ENCODE measurements at regions not wholly inside any gene's neighbourhood (a gene's known extent, or its start where the extent isn't known, plus 50 kb on each side); places are given as distances from the start of the nearest gene placed in this dataset.
"Not testable (repeated sequence)": the region's sequence is repeated elsewhere in the genome, so short reads cannot be mapped to it uniquely, and the experiment has no call there.

- RAD21 ChIA-PET (ENCODE audit: unreplicated experiment); DNase-seq (ENCODE audit: low read depth, low spot score); H3K27ac ChIP-seq (ENCODE audit: control insufficient read depth, insufficient read depth); H3K4me2 ChIP-seq (ENCODE audit: control insufficient read depth, insufficient read depth); BruUV-seq (replicated peaks); ATAC-seq; in situ Hi-C loops (cut with MboI); SMC1A ChIA-PET (ENCODE audit: uncharacterized antibody, unreplicated experiment); H3K27me3 ChIP-seq (replicated peaks in 1 of 2; ENCODE audit: control insufficient read depth in 2 of 2, insufficient read depth in 2 of 2, low read length in 1 of 2); H3K79me2 ChIP-seq (ENCODE audit: control insufficient read depth, insufficient read depth, low read length); H3K9me3 ChIP-seq (replicated peaks; ENCODE audit: control insufficient read depth, insufficient read depth, low read length); H3K4me3 ChIP-seq; H2AFZ ChIP-seq (ENCODE audit: control insufficient read depth, low read depth, low read length); POLR2A ChIA-PET; H3K9ac ChIP-seq (ENCODE audit: control insufficient read depth, insufficient read depth, low read length); FAIRE-seq; intact Hi-C loops (cut with micrococcal nuclease; ENCODE audit: unreplicated experiment); CTCF ChIA-PET; H4K20me1 ChIP-seq (ENCODE audit: control insufficient read depth, insufficient read depth); H3K4me1 ChIP-seq (ENCODE audit: control insufficient read depth, insufficient read depth, low read length); H3K36me3 ChIP-seq (ENCODE audit: control insufficient read depth in 2 of 2, insufficient read depth in 2 of 2, low read length in 1 of 2): not testable (repeated sequence)
- 0% methylated on average over 2 of the region's 2 CpGs for WGBS (ENCODE audit: insufficient coverage, insufficient replicate concordance, low lambda C conversion rate, missing lambda C conversion rate)
Observed at GRCh38 chr1:57530911-57531260, 107.0 kb upstream of the DAB1 start.

- POLR2A ChIA-PET: no interaction called here
- no peak overlapping the region for H3K4me3 ChIP-seq
- SMC1A ChIA-PET (ENCODE audit: uncharacterized antibody, unreplicated experiment): no interaction called here
- H3K4me2 ChIP-seq (ENCODE audit: control insufficient read depth, insufficient read depth): no peak overlapping the region
- H4K20me1 ChIP-seq (ENCODE audit: control insufficient read depth, insufficient read depth): no peaks in the 10 kb centered on the region
- RAD21 ChIA-PET (ENCODE audit: unreplicated experiment): no interaction called here
- H3K9me3 ChIP-seq (replicated peaks; ENCODE audit: control insufficient read depth, insufficient read depth, low read length): no peaks in the 10 kb centered on the region
- no peak overlapping the region for H3K9ac ChIP-seq (ENCODE audit: control insufficient read depth, insufficient read depth, low read length)
- in situ Hi-C loops (cut with MboI): no loop called here
- FAIRE-seq (no peak), ATAC-seq (no peak), DNase-seq (ENCODE audit: low read depth, low spot score) (no peak)
- no TSS peak for BruUV-seq (replicated peaks)
- H3K4me1 ChIP-seq (ENCODE audit: control insufficient read depth, insufficient read depth, low read length): no peaks in the 10 kb centered on the region
- no peak overlapping the region for H2AFZ ChIP-seq (ENCODE audit: control insufficient read depth, low read depth, low read length)
- TF ChIP-seq POLR2AphosphoS2 (IDR thresholded peaks at IDR 0.05; ENCODE audit: low read depth, low read length) (no peak), ETV6 (conservative IDR thresholded peaks at IDR 0.05 in 1 of 2, IDR thresholded peaks at IDR 0.05 in 1 of 2; ENCODE audit: borderline replicate concordance in 1 of 2, low read depth in 1 of 2) (no peak), SPI1 (IDR thresholded peaks at IDR 0.05; ENCODE audit: borderline replicate concordance, insufficient read depth, low read depth, low read length) (no peak), RELB (IDR thresholded peaks at IDR 0.05; ENCODE audit: low read depth) (no peak), CUX1 (IDR thresholded peaks at IDR 0.05; ENCODE audit: insufficient replicate concordance, low read depth, low read length) (no peak)
- H3K27ac ChIP-seq (ENCODE audit: control insufficient read depth, insufficient read depth): no peak overlapping the region
- no peaks in the 10 kb centered on the region for H3K36me3 ChIP-seq (ENCODE audit: control insufficient read depth in 2 of 2, insufficient read depth in 2 of 2, low read length in 1 of 2)
- 6% methylated on average over 3 of the region's 3 CpGs for WGBS (ENCODE audit: insufficient coverage, insufficient replicate concordance, low lambda C conversion rate, missing lambda C conversion rate)
- H3K27me3 ChIP-seq (replicated peaks in 1 of 2; ENCODE audit: control insufficient read depth in 2 of 2, insufficient read depth in 2 of 2, low read length in 1 of 2): no peaks in the 10 kb centered on the region
- intact Hi-C loops (cut with micrococcal nuclease; ENCODE audit: unreplicated experiment): no loop called here
- H3K79me2 ChIP-seq (ENCODE audit: control insufficient read depth, insufficient read depth, low read length): no peaks in the 10 kb centered on the region
- CTCF ChIA-PET: no interaction called here
Observed at GRCh38 chr1:57530206-57530910, 106.5 kb upstream of the DAB1 start.

All from GM12878 (cell line).